ENCODE measurements at regions not wholly inside any gene's neighbourhood (a gene's known extent, or its start where the extent isn't known, plus 50 kb on each side); places are given as distances from the start of the nearest gene placed in this dataset.

DNA sequence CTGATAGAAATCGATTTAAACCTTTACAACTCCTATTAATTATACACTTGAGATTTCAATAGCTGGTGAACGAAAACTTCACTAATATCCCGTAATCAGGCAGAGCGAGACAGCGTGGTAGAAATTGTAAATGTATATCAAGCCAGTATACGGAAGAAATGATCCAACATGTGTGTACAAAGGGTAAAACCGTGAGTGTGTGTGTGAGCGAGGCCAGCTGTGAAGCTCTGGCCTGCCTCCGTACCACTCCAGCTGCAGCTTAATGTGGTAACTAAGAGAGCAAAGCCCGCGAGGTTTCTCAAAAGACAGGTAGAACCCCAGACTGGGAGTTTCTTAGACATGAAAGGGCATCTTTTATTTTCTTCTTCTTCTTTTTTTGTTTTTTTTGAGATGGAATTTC is 52.3 kb upstream of the ZNF516 start:
- ATAC-seq, result no peak

DNA sequence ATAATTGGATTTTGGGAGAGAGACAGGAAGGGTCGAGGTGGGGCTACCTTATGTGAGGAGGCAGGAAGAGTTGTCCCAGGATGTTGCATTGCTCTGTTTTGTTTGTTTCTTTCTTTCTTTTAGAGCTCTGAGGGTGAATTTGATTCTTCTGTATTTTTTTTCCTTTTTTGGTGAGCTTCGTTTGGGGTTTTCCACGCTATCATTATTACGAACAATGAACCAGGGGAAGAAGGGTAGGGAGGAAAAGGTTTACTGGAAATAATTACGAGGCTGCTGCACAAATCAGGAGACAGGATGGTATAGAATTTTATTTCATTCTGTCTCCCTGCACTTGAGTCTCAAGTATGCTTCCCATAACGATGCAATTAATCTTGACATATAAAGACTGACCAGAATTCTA is 51.4 kb upstream of the ZNF516 start:
- no peak for ATAC-seq
- TF ChIP-seq ZC3H10 (CRISPR knock-in tag; IDR thresholded peaks at IDR 0.05) (no peak), GLIS3 (CRISPR knock-in tag; IDR thresholded peaks at IDR 0.05) (no peak), TOX (CRISPR knock-in tag; IDR thresholded peaks at IDR 0.05; ENCODE audit: borderline replicate concordance) (no peak), ZNF70 (CRISPR knock-in tag; IDR thresholded peaks at IDR 0.05) (no peak), ISL1 (CRISPR knock-in tag; IDR thresholded peaks at IDR 0.05) (no peak), PPARA (CRISPR knock-in tag; IDR thresholded peaks at IDR 0.05; ENCODE audit: borderline replicate concordance) (no peak), ARNTL (CRISPR knock-in tag; IDR thresholded peaks at IDR 0.05; ENCODE audit: borderline replicate concordance, low read depth) (no peak), OSR1 (CRISPR knock-in tag; IDR thresholded peaks at IDR 0.05) (no peak), BACH2 (CRISPR knock-in tag; IDR thresholded peaks at IDR 0.05; ENCODE audit: borderline replicate concordance) (no peak), RARB (CRISPR knock-in tag; IDR thresholded peaks at IDR 0.05) (no peak), SNAI2 (CRISPR knock-in tag; IDR thresholded peaks at IDR 0.05) (no peak)
- TF ChIP-seq, protein P1, sequence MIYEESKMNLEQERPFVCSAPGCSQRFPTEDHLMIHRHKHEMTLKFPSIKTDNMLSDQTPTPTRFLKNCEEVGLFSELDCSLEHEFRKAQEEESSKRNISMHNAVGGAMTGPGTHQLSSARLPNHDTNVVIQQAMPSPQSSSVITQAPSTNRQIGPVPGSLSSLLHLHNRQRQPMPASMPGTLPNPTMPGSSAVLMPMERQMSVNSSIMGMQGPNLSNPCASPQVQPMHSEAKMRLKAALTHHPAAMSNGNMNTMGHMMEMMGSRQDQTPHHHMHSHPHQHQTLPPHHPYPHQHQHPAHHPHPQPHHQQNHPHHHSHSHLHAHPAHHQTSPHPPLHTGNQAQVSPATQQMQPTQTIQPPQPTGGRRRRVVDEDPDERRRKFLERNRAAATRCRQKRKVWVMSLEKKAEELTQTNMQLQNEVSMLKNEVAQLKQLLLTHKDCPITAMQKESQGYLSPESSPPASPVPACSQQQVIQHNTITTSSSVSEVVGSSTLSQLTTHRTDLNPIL (CRISPR knock-in tag; IDR thresholded peaks at IDR 0.05; ENCODE audit: low read depth), result no peak
- TF ChIP-seq, protein P2, sequence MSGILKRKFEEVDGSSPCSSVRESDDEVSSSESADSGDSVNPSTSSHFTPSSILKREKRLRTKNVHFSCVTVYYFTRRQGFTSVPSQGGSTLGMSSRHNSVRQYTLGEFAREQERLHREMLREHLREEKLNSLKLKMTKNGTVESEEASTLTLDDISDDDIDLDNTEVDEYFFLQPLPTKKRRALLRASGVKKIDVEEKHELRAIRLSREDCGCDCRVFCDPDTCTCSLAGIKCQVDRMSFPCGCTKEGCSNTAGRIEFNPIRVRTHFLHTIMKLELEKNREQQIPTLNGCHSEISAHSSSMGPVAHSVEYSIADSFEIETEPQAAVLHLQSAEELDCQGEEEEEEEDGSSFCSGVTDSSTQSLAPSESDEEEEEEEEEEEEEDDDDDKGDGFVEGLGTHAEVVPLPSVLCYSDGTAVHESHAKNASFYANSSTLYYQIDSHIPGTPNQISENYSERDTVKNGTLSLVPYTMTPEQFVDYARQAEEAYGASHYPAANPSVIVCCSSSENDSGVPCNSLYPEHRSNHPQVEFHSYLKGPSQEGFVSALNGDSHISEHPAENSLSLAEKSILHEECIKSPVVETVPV (CRISPR knock-in tag; IDR thresholded peaks at IDR 0.05), result no peak

More for the DNA sequence above, 52.3 kb upstream of the ZNF516 start:
- TF ChIP-seq ARNTL (CRISPR knock-in tag; IDR thresholded peaks at IDR 0.05; ENCODE audit: borderline replicate concordance, low read depth) (no peak), PPARA (CRISPR knock-in tag; IDR thresholded peaks at IDR 0.05; ENCODE audit: borderline replicate concordance) (no peak), RARB (CRISPR knock-in tag; IDR thresholded peaks at IDR 0.05) (no peak), ZNF8 (CRISPR knock-in tag; IDR thresholded peaks at IDR 0.05) (no peak), ZNF565 (CRISPR knock-in tag; conservative IDR thresholded peaks at IDR 0.05; ENCODE audit: low read depth) (no peak), BACH2 (CRISPR knock-in tag; IDR thresholded peaks at IDR 0.05; ENCODE audit: borderline replicate concordance) (no peak), SNAI2 (CRISPR knock-in tag; IDR thresholded peaks at IDR 0.05) (no peak), TOX (CRISPR knock-in tag; IDR thresholded peaks at IDR 0.05; ENCODE audit: borderline replicate concordance) (no peak)
- TF ChIP-seq, protein P1 (CRISPR knock-in tag; IDR thresholded peaks at IDR 0.05; ENCODE audit: low read depth), result no peak
- TF ChIP-seq, protein P3, sequence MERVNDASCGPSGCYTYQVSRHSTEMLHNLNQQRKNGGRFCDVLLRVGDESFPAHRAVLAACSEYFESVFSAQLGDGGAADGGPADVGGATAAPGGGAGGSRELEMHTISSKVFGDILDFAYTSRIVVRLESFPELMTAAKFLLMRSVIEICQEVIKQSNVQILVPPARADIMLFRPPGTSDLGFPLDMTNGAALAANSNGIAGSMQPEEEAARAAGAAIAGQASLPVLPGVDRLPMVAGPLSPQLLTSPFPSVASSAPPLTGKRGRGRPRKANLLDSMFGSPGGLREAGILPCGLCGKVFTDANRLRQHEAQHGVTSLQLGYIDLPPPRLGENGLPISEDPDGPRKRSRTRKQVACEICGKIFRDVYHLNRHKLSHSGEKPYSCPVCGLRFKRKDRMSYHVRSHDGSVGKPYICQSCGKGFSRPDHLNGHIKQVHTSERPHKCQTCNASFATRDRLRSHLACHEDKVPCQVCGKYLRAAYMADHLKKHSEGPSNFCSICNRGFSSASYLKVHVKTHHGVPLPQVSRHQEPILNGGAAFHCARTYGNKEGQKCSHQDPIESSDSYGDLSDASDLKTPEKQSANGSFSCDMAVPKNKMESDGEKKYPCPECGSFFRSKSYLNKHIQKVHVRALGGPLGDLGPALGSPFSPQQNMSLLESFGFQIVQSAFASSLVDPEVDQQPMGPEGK (CRISPR knock-in tag; IDR thresholded peaks at IDR 0.05; ENCODE audit: borderline replicate concordance), result no peak

DNA sequence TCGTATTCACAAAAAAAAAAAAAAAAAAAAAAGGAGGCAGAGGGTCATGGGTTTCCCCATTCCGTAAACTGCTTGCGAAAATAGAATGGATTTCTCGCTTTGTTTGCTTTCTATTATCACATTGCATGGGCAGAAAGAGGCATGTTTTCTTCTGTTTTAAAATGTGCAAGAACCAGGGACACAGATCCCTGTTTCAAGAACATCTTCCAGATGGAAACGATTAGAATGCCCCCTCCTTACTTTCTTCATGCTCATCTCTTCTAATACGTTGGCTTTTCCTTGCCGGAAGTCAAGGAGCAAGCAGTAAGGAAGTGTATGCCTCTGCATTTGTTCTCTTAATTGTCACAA is 51.0 kb upstream of the ZNF516 start:
- ATAC-seq, result no peak
- TF ChIP-seq RARB (CRISPR knock-in tag; IDR thresholded peaks at IDR 0.05), result no peak
- no peak for TF ChIP-seq ZNF565 (CRISPR knock-in tag; conservative IDR thresholded peaks at IDR 0.05; ENCODE audit: low read depth)
- TF ChIP-seq BACH2 (CRISPR knock-in tag; IDR thresholded peaks at IDR 0.05; ENCODE audit: borderline replicate concordance), result no peak
- TF ChIP-seq PPARA (CRISPR knock-in tag; IDR thresholded peaks at IDR 0.05; ENCODE audit: borderline replicate concordance), result no peak
- TF ChIP-seq CSDC2 (CRISPR knock-in tag; IDR thresholded peaks at IDR 0.05), result no peak
- TF ChIP-seq ISL1 (CRISPR knock-in tag; IDR thresholded peaks at IDR 0.05), result no peak
- no peak for TF ChIP-seq ZNF70 (CRISPR knock-in tag; IDR thresholded peaks at IDR 0.05)
- no peak for TF ChIP-seq TOX (CRISPR knock-in tag; IDR thresholded peaks at IDR 0.05; ENCODE audit: borderline replicate concordance)
- TF ChIP-seq, protein P2 (CRISPR knock-in tag; IDR thresholded peaks at IDR 0.05), result no peak
- TF ChIP-seq ARNTL (CRISPR knock-in tag; IDR thresholded peaks at IDR 0.05; ENCODE audit: borderline replicate concordance, low read depth), result no peak
- TF ChIP-seq GLIS3 (CRISPR knock-in tag; IDR thresholded peaks at IDR 0.05), result no peak
- TF ChIP-seq, protein P3 (CRISPR knock-in tag; IDR thresholded peaks at IDR 0.05; ENCODE audit: borderline replicate concordance), result no peak
- TF ChIP-seq, protein P4, sequence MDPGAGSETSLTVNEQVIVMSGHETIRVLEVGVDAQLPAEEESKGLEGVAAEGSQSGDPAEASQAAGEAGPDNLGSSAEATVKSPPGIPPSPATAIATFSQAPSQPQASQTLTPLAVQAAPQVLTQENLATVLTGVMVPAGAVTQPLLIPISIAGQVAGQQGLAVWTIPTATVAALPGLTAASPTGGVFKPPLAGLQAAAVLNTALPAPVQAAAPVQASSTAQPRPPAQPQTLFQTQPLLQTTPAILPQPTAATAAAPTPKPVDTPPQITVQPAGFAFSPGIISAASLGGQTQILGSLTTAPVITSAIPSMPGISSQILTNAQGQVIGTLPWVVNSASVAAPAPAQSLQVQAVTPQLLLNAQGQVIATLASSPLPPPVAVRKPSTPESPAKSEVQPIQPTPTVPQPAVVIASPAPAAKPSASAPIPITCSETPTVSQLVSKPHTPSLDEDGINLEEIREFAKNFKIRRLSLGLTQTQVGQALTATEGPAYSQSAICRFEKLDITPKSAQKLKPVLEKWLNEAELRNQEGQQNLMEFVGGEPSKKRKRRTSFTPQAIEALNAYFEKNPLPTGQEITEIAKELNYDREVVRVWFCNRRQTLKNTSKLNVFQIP (CRISPR knock-in tag; IDR thresholded peaks at IDR 0.05; ENCODE audit: borderline replicate concordance, low read depth), result no peak
- no peak for TF ChIP-seq ZFP30 (CRISPR knock-in tag; IDR thresholded peaks at IDR 0.05)
- TF ChIP-seq TCF4 (CRISPR knock-in tag; IDR thresholded peaks at IDR 0.05; ENCODE audit: borderline replicate concordance), result no peak
- no peak for TF ChIP-seq OSR1 (CRISPR knock-in tag; IDR thresholded peaks at IDR 0.05)
- TF ChIP-seq ZC3H10 (CRISPR knock-in tag; IDR thresholded peaks at IDR 0.05), result no peak
- no peak for TF ChIP-seq ZFP3 (CRISPR knock-in tag; IDR thresholded peaks at IDR 0.05)
- TF ChIP-seq, protein P5, sequence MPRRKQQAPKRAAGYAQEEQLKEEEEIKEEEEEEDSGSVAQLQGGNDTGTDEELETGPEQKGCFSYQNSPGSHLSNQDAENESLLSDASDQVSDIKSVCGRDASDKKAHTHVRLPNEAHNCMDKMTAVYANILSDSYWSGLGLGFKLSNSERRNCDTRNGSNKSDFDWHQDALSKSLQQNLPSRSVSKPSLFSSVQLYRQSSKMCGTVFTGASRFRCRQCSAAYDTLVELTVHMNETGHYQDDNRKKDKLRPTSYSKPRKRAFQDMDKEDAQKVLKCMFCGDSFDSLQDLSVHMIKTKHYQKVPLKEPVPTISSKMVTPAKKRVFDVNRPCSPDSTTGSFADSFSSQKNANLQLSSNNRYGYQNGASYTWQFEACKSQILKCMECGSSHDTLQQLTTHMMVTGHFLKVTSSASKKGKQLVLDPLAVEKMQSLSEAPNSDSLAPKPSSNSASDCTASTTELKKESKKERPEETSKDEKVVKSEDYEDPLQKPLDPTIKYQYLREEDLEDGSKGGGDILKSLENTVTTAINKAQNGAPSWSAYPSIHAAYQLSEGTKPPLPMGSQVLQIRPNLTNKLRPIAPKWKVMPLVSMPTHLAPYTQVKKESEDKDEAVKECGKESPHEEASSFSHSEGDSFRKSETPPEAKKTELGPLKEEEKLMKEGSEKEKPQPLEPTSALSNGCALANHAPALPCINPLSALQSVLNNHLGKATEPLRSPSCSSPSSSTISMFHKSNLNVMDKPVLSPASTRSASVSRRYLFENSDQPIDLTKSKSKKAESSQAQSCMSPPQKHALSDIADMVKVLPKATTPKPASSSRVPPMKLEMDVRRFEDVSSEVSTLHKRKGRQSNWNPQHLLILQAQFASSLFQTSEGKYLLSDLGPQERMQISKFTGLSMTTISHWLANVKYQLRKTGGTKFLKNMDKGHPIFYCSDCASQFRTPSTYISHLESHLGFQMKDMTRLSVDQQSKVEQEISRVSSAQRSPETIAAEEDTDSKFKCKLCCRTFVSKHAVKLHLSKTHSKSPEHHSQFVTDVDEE (CRISPR knock-in tag; IDR thresholded peaks at IDR 0.05), result no peak

Data from SK-N-SH treated with all-trans-retinoic acid at 6 μM for 48 hours (cell line).